Spleen (tissue), 7 donors: ENCODE measurements at regions not wholly inside any gene's neighbourhood (a gene's known extent, or its start where the extent isn't known, plus 50 kb on each side); places are given as distances from the start of the nearest gene placed in this dataset.

Experiments used
- POLR2A ChIP-seq, 3 donors: fragments of 450-650 bp; IDR thresholded peaks; one replicate each; pipeline ENCODE4 v1.5.1; 2017; ENCODE audit warnings: antibody characterized with exemption in 3 of 3, mild to moderate bottlenecking in 1 of 3
- TF ChIP-seq, protein P1 (sequence below), 11 experiments: fragments of 200-600 bp in 7 of 11; fragments of 450-650 bp in 4 of 11; sonication (generic) in 4 of 11; IDR thresholded peaks in 8 of 11; conservative IDR thresholded peaks in 3 of 11; 1 replicate in 7 of 11; 2 replicates in 4 of 11; pipeline versions ENCODE4 v1.4.0 to v1.8.0; 2016 to 2021; ENCODE audit warnings: antibody characterized with exemption in 11 of 11, inconsistent platforms in 4 of 11, mild to moderate bottlenecking in 1 of 11
- donor health status: DM: no; HTN: no; CAD: no; lungs with moderate emphysema.
- donor health status: DM: no; HTN: no; CAD: no.
- donor health status: DM: no; HTN: no; CAD: no.

DNA sequence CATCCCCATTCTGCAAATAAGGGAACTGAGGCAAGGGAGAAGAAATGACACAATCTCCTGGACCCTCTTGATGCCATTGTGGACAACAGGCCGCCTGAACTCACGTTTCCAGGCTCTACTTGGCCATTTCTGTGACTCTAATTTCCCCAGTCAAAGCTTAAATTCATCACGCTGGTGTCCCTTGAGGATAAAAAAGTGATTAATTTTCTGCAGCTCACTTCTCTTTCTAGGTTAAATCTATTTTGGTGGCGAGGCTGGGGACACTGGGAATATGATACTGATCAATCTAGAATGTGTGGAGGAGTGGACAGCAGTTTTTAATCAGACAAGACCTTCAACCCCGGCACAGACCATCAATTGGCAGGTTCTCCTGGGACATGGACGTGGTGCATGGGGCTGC lies 168.2 kb upstream of the SULF2 start:
- TF ChIP-seq, protein P1, sequence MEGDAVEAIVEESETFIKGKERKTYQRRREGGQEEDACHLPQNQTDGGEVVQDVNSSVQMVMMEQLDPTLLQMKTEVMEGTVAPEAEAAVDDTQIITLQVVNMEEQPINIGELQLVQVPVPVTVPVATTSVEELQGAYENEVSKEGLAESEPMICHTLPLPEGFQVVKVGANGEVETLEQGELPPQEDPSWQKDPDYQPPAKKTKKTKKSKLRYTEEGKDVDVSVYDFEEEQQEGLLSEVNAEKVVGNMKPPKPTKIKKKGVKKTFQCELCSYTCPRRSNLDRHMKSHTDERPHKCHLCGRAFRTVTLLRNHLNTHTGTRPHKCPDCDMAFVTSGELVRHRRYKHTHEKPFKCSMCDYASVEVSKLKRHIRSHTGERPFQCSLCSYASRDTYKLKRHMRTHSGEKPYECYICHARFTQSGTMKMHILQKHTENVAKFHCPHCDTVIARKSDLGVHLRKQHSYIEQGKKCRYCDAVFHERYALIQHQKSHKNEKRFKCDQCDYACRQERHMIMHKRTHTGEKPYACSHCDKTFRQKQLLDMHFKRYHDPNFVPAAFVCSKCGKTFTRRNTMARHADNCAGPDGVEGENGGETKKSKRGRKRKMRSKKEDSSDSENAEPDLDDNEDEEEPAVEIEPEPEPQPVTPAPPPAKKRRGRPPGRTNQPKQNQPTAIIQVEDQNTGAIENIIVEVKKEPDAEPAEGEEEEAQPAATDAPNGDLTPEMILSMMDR (IDR thresholded peaks at IDR 0.05 in 8 of 11, conservative IDR thresholded peaks at IDR 0.05 in 3 of 11) = no peak
- TF ChIP-seq POLR2A (IDR thresholded peaks at IDR 0.05) = no peak
